Smooth muscle cell (in vitro differentiated cells): ENCODE measurements at regions not wholly inside any gene's neighbourhood (a gene's known extent, or its start where the extent isn't known, plus 50 kb on each side); places are given as distances from the start of the nearest gene placed in this dataset.

ENCODE experiments used
- DNase-seq: peaks from one replicate; lab custom pipeline; 2025; ENCODE audit not compliant: unreplicated experiment; lab: John Stamatoyannopoulos, UW
- H2AFZ ChIP-seq: fragments of 200-600 bp; sonication (generic); 2 replicates; pipeline ENCODE4 v1.6.0; 2016; ENCODE audit warnings: antibody characterized with exemption, low read depth, mild to moderate bottlenecking
- H3F3A ChIP-seq: fragments of 200-600 bp; sonication (generic); 2 replicates; pipeline ENCODE4 v1.6.0; 2017; ENCODE audit warnings: antibody characterized with exemption, low read depth
- H3K27ac ChIP-seq: fragments of 200-600 bp; sonication (generic); 2 replicates; pipeline ENCODE4 v1.5.1; 2016; ENCODE audit warnings: low read depth, mild to moderate bottlenecking
- H3K27me3 ChIP-seq: fragments of 200-600 bp; sonication (generic); 2 replicates; pipeline ENCODE4 v1.6.1; 2016; ENCODE audit warnings: low read depth, mild to moderate bottlenecking
- H3K36me3 ChIP-seq: fragments of 200-600 bp; sonication (generic); 2 replicates; pipeline ENCODE4 v1.5.1; 2016; ENCODE audit warnings: low read depth
- H3K4me1 ChIP-seq: fragments of 200-600 bp; sonication (generic); 2 replicates; pipeline ENCODE4 v1.5.1; 2016; ENCODE audit warnings: low read depth
- H3K4me2 ChIP-seq: fragments of 200-600 bp; sonication (generic); 2 replicates; pipeline ENCODE4 v1.6.0; 2016; ENCODE audit warnings: mild to moderate bottlenecking
- H3K4me3 ChIP-seq: fragments of 200-600 bp; sonication (generic); 2 replicates; pipeline ENCODE4 v1.5.1; 2016; ENCODE audit warnings: mild to moderate bottlenecking
- H3K79me2 ChIP-seq: fragments of 200-600 bp; sonication (generic); 2 replicates; pipeline ENCODE4 v1.6.0; 2016; ENCODE audit warnings: low read depth, mild to moderate bottlenecking
- H3K9ac ChIP-seq: fragments of 200-600 bp; sonication (generic); 2 replicates; pipeline ENCODE4 v1.6.0; 2016; ENCODE audit warnings: low read depth
- H3K9me3 ChIP-seq: fragments of 200-600 bp; sonication (generic); replicated peaks from 2 replicates; pipeline ENCODE4 v1.5.1; 2016; ENCODE audit warnings: low read depth
- H4K20me1 ChIP-seq: fragments of 200-600 bp; sonication (generic); 2 replicates; pipeline ENCODE4 v1.6.0; 2016; ENCODE audit warnings: low read depth
- WGBS: methylation state at CpG from one replicate; pipeline ENCODE4 v1.1.7; 2016; ENCODE audit warnings: low lambda C conversion rate; 5-methylcytosine and 5-hydroxymethylcytosine counted together
- TF ChIP-seq, protein P1 (sequence below): fragments of 200-600 bp; sonication (generic); IDR thresholded peaks from 2 replicates; pipeline ENCODE4 v1.5.1; 2017; ENCODE audit warnings: borderline replicate concordance, mild to moderate bottlenecking, antibody characterized with exemption; ENCODE audit not compliant: insufficient read depth, poor library complexity, severe bottlenecking

DNA sequence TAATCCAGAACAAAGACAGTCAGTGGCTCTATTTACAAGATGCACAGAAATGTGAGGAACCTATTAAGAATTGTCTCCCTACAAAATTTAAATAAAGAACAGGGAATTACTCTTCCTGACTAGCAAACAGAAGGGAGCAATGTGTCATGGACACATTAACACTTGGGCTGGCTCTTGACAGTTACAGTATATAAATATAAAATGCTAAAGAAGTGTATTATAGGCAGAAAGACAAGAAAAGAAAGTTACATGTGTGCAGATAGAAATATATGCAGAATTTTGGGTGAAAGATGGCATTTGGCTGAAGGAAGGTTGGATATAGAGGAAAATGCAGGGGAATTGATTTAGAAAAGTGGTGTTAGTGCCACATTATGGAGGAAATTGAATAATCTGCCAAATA lies 2257.1 kb upstream of the ACO1 start:
- Histone ChIP-seq H3K4me1 (no peaks in the 10 kb centered on the region), H2AFZ (no peak overlapping the region), H3K4me2 (no peak overlapping the region), H3K9me3 (no peaks in the 10 kb centered on the region), H3K27me3 (no peaks in the 10 kb centered on the region), H3K36me3 (no peaks in the 10 kb centered on the region), H3F3A (no peaks in the 10 kb centered on the region), H3K4me3 (no peak overlapping the region), H3K79me2 (no peaks in the 10 kb centered on the region), H3K27ac (no peak overlapping the region), H3K9ac (no peak overlapping the region), H4K20me1 (no peaks in the 10 kb centered on the region)
- no peak for DNase-seq
- TF ChIP-seq, protein P1, sequence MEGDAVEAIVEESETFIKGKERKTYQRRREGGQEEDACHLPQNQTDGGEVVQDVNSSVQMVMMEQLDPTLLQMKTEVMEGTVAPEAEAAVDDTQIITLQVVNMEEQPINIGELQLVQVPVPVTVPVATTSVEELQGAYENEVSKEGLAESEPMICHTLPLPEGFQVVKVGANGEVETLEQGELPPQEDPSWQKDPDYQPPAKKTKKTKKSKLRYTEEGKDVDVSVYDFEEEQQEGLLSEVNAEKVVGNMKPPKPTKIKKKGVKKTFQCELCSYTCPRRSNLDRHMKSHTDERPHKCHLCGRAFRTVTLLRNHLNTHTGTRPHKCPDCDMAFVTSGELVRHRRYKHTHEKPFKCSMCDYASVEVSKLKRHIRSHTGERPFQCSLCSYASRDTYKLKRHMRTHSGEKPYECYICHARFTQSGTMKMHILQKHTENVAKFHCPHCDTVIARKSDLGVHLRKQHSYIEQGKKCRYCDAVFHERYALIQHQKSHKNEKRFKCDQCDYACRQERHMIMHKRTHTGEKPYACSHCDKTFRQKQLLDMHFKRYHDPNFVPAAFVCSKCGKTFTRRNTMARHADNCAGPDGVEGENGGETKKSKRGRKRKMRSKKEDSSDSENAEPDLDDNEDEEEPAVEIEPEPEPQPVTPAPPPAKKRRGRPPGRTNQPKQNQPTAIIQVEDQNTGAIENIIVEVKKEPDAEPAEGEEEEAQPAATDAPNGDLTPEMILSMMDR = no peak

GRCh38 chr9:30140407-30140806 lies 2244.0 kb upstream of the ACO1 start:
- Histone ChIP-seq H3K27me3 (no peaks in the 10 kb centered on the region), H4K20me1 (no peaks in the 10 kb centered on the region), H3F3A (no peaks in the 10 kb centered on the region), H3K27ac (no peak overlapping the region), H3K9me3 (no peaks in the 10 kb centered on the region), H3K9ac (no peak overlapping the region), H3K4me1 (no peaks in the 10 kb centered on the region), H3K79me2 (no peaks in the 10 kb centered on the region), H3K36me3 (no peaks in the 10 kb centered on the region), H3K4me3 (no peak overlapping the region), H3K4me2 (no peak overlapping the region), H2AFZ (peak overlapping the region; percentile 13)
- TF ChIP-seq, protein P1 = no peak
- 65% methylated on average over 2 of the region's 2 CpGs for WGBS
- no peak for DNase-seq

DNA sequence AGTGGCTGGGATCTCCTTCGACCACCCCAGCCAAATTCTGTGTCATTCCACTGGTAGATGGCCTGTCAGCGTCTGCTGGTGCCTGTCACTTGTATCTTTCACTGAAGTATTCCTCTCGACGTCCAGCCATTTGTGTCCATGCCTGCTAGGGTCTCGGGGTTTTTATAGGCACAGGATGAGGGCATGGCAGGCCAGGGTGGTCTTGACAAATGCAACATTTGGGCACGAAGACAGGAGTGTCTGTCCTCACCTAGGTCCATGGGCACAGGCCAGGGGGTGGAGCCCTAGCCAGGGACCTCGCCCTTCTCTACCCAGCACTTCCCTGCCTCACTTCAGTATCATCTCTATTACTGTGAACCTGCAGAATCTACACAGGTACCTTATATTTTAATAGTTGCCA lies 2223.9 kb upstream of the ACO1 start:
- Histone ChIP-seq H3K4me3 (no peak overlapping the region), H3K79me2 (no peaks in the 10 kb centered on the region), H3K4me1 (no peaks in the 10 kb centered on the region), H3K4me2 (no peak overlapping the region), H3K36me3 (no peaks in the 10 kb centered on the region), H3K27ac (no peak overlapping the region), H3K27me3 (no peaks in the 10 kb centered on the region), H2AFZ (no peak overlapping the region), H3F3A (no peaks in the 10 kb centered on the region), H4K20me1 (no peaks in the 10 kb centered on the region), H3K9ac (no peak overlapping the region), H3K9me3 (no peaks in the 10 kb centered on the region)
- TF ChIP-seq, protein P1 = no peak
- no peak for DNase-seq
- WGBS = 84% methylated on average over 7 of the region's 7 CpGs

- no peak for DNase-seq
- Histone ChIP-seq H3K9me3 (peaks cover 4% of the 10 kb centered on the region), H4K20me1 (no peaks in the 10 kb centered on the region), H3K27ac (no peak overlapping the region), H3K4me2 (no peak overlapping the region), H3K9ac (no peak overlapping the region), H3F3A (no peaks in the 10 kb centered on the region), H3K4me1 (no peaks in the 10 kb centered on the region), H3K27me3 (no peaks in the 10 kb centered on the region), H3K79me2 (no peaks in the 10 kb centered on the region), H3K4me3 (no peak overlapping the region), H2AFZ (peak overlapping the region; percentile 8), H3K36me3 (no peaks in the 10 kb centered on the region)
- WGBS = 91% methylated on average over 1 of the region's 1 CpG
- TF ChIP-seq, protein P1 = no peak
These were observed 2212.2 kb upstream of the ACO1 start for GRCh38 chr9:30172206-30172605.
